HEK293T (cell line): ENCODE measurements at regions not wholly inside any gene's neighbourhood (a gene's known extent, or its start where the extent isn't known, plus 50 kb on each side); places are given as distances from the start of the nearest gene placed in this dataset.

Experiments
- ARNT ChIP-seq: fragments of 450-650 bp; IDR thresholded peaks from 2 replicates; pipeline ENCODE4 v1.6.1; 2017; ENCODE audit warnings: mild to moderate bottlenecking
- ELF4 ChIP-seq: fragments of 450-650 bp; IDR thresholded peaks from 2 replicates; pipeline ENCODE4 v1.6.1; 2017; ENCODE audit warnings: antibody characterized with exemption
- FOXA1 ChIP-seq: fragments of 450-650 bp; IDR thresholded peaks from 2 replicates; pipeline ENCODE4 v1.6.1; 2016; ENCODE audit warnings: mild to moderate bottlenecking
- FOXK2 ChIP-seq: fragments of 450-650 bp; IDR thresholded peaks from 2 replicates; pipeline ENCODE4 v1.6.1; 2016; ENCODE audit warnings: mild to moderate bottlenecking
- FOXM1 ChIP-seq: fragments of 450-650 bp; IDR thresholded peaks from 2 replicates; pipeline ENCODE4 v1.6.1; 2017; ENCODE audit warnings: mild to moderate bottlenecking, borderline replicate concordance
- HDGF ChIP-seq: fragments of 450-650 bp; IDR thresholded peaks from 2 replicates; pipeline ENCODE4 v1.6.1; 2017; ENCODE audit warnings: antibody characterized with exemption, borderline replicate concordance
- SUZ12 ChIP-seq: fragments of 450-650 bp; IDR thresholded peaks from 2 replicates; pipeline ENCODE4 v1.6.1; 2016; ENCODE audit warnings: mild to moderate bottlenecking
- TF ChIP-seq, protein P1 (sequence below): fragments of 450-650 bp; IDR thresholded peaks from 2 replicates; pipeline ENCODE4 v1.6.1; 2016

DNA sequence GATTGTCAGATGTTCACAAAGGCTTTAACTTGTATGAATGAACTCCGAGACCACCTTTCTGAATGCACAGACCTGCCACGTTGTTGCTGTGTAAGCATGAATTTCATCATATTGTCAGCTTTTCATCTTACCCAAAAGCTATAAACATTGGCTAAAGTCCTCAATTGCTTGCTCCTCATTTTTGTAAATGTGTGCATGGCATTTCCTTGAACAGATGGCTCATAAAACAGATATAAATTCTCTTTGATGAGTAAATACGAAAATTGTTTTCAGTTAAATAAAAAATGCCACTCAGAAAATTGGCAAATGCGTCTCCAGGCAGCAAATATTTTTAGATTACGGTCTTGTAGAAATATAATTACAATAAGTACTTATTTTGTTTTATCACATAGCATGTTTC lies 226.0 kb upstream of the NDN start:
- TF ChIP-seq, protein P1, sequence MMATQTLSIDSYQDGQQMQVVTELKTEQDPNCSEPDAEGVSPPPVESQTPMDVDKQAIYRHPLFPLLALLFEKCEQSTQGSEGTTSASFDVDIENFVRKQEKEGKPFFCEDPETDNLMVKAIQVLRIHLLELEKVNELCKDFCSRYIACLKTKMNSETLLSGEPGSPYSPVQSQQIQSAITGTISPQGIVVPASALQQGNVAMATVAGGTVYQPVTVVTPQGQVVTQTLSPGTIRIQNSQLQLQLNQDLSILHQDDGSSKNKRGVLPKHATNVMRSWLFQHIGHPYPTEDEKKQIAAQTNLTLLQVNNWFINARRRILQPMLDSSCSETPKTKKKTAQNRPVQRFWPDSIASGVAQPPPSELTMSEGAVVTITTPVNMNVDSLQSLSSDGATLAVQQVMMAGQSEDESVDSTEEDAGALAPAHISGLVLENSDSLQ, result no peak
- TF ChIP-seq FOXA1 (no peak), FOXM1 (no peak), SUZ12 (no peak), FOXK2 (no peak), HDGF (no peak), ARNT (no peak), ELF4 (no peak)
